ENCODE measurements at regions not wholly inside any gene's neighbourhood (a gene's known extent, or its start where the extent isn't known, plus 50 kb on each side); places are given as distances from the start of the nearest gene placed in this dataset.

DNA sequence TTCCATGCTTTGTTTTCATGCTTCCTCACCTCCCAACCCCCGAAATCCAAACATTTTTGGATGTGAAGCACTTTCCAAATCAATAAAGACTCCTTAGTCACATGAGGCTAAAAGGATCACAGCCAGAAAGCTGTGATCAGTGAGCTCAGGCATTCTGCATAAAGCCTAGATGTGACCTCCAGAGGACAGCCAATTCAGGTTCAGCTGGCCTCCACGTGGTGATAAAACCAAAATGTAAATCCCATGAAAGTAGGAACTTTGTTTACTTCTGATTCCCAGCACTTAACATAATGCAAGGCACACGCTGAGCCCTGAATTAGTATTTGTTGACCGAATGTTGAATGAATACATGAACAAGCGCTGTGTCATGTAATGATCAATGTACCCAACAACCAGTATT is 249.5 kb upstream of the EOMES start:
- intact Hi-C loops (cut with micrococcal nuclease) = no loop called here
- Histone ChIP-seq H3K36me3 (ENCODE audit: control insufficient read depth in 1 of 2, insufficient read depth in 2 of 2, low read length in 2 of 2) (no peaks in the 10 kb centered on the region), H3K9me2 (ENCODE audit: insufficient read depth) (no peaks in the 10 kb centered on the region), H3K79me2 (ENCODE audit: insufficient read depth, low read length) (no peaks in the 10 kb centered on the region), H4K20me1 (ENCODE audit: insufficient read depth) (no peaks in the 10 kb centered on the region), H3K27me3 (ENCODE audit: insufficient read depth, low read length) (no peaks in the 10 kb centered on the region), H3K4me3 (replicated peaks in 1 of 2; ENCODE audit: low read depth in 1 of 2, low read length in 2 of 2) (no peak overlapping the region), H3K27ac (ENCODE audit: low read depth, low read length) (no peak overlapping the region), H3K4me1 (ENCODE audit: control insufficient read depth in 1 of 2, insufficient read depth in 2 of 2, low read length in 2 of 2) (no peaks in the 10 kb centered on the region), H3K9ac (ENCODE audit: low read length) (no peak overlapping the region), H3K9me3 (ENCODE audit: control insufficient read depth in 1 of 2, insufficient read depth in 1 of 2, low read depth in 1 of 2, low read length in 2 of 2) (no peaks in the 10 kb centered on the region), H3K4me2 (ENCODE audit: low read length) (no peak overlapping the region), H2AFZ (ENCODE audit: low read depth, low read length, poor library complexity, severe bottlenecking) (no peak overlapping the region)
- ChIA-PET CTCF (no interaction called here), RAD21 (ENCODE audit: low non-redundant PET in 1 of 2, low total read pairs in 2 of 2, uncharacterized antibody in 2 of 2, unreplicated experiment in 2 of 2) (interaction anchor here in 1 of 2 experiments (0.5 kb wide), 1 partner anchor 13 kb away, joined by 3 read pairs; no protein-coding TSS in a partner anchor), POLR2A (no interaction called here)
- DNase-seq (ENCODE audit: low read depth, low spot score) (no peak), ATAC-seq (no peak)
- BruUV-seq (replicated peaks) = no TSS peak
- TF ChIP-seq, protein P1, sequence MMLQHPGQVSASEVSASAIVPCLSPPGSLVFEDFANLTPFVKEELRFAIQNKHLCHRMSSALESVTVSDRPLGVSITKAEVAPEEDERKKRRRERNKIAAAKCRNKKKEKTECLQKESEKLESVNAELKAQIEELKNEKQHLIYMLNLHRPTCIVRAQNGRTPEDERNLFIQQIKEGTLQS (IDR thresholded peaks at IDR 0.05) = no peak
- TF ChIP-seq SP1 (IDR thresholded peaks at IDR 0.05; ENCODE audit: low read depth) = no peak
- TF ChIP-seq, protein P2, sequence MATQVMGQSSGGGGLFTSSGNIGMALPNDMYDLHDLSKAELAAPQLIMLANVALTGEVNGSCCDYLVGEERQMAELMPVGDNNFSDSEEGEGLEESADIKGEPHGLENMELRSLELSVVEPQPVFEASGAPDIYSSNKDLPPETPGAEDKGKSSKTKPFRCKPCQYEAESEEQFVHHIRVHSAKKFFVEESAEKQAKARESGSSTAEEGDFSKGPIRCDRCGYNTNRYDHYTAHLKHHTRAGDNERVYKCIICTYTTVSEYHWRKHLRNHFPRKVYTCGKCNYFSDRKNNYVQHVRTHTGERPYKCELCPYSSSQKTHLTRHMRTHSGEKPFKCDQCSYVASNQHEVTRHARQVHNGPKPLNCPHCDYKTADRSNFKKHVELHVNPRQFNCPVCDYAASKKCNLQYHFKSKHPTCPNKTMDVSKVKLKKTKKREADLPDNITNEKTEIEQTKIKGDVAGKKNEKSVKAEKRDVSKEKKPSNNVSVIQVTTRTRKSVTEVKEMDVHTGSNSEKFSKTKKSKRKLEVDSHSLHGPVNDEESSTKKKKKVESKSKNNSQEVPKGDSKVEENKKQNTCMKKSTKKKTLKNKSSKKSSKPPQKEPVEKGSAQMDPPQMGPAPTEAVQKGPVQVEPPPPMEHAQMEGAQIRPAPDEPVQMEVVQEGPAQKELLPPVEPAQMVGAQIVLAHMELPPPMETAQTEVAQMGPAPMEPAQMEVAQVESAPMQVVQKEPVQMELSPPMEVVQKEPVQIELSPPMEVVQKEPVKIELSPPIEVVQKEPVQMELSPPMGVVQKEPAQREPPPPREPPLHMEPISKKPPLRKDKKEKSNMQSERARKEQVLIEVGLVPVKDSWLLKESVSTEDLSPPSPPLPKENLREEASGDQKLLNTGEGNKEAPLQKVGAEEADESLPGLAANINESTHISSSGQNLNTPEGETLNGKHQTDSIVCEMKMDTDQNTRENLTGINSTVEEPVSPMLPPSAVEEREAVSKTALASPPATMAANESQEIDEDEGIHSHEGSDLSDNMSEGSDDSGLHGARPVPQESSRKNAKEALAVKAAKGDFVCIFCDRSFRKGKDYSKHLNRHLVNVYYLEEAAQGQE (IDR thresholded peaks at IDR 0.05; ENCODE audit: low read depth) = no peak
- no peak for TF ChIP-seq ZFX (IDR thresholded peaks at IDR 0.05)
- TF ChIP-seq RAD21 (IDR thresholded peaks at IDR 0.05; ENCODE audit: low read depth) = no peak
- TF ChIP-seq EZH2phosphoT487 (IDR thresholded peaks at IDR 0.05; ENCODE audit: borderline replicate concordance) = no peak
- TF ChIP-seq EZH2 (IDR thresholded peaks at IDR 0.05) = no peak
- TF ChIP-seq YY1 (IDR thresholded peaks at IDR 0.05; ENCODE audit: extremely low read depth, insufficient replicate concordance, low read depth, low read length) = no peak
- TF ChIP-seq SRF (IDR thresholded peaks at IDR 0.05; ENCODE audit: low read depth) = no peak
- no peak for TF ChIP-seq CEBPB (IDR thresholded peaks at IDR 0.05; ENCODE audit: low read depth)
- TF ChIP-seq, protein P3, sequence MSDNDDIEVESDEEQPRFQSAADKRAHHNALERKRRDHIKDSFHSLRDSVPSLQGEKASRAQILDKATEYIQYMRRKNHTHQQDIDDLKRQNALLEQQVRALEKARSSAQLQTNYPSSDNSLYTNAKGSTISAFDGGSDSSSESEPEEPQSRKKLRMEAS (IDR thresholded peaks at IDR 0.05) = no peak
- TF ChIP-seq JUND (IDR thresholded peaks at IDR 0.05) = no peak
- no peak for TF ChIP-seq FOSL1 (IDR thresholded peaks at IDR 0.05; ENCODE audit: low read depth)
- TF ChIP-seq SIN3A (IDR thresholded peaks at IDR 0.05; ENCODE audit: low read depth) = no peak
- no peak for TF ChIP-seq POLR2A (IDR thresholded peaks at IDR 0.05; ENCODE audit: borderline replicate concordance, extremely low read depth, insufficient read depth, insufficient read length)
- TF ChIP-seq, protein P4, sequence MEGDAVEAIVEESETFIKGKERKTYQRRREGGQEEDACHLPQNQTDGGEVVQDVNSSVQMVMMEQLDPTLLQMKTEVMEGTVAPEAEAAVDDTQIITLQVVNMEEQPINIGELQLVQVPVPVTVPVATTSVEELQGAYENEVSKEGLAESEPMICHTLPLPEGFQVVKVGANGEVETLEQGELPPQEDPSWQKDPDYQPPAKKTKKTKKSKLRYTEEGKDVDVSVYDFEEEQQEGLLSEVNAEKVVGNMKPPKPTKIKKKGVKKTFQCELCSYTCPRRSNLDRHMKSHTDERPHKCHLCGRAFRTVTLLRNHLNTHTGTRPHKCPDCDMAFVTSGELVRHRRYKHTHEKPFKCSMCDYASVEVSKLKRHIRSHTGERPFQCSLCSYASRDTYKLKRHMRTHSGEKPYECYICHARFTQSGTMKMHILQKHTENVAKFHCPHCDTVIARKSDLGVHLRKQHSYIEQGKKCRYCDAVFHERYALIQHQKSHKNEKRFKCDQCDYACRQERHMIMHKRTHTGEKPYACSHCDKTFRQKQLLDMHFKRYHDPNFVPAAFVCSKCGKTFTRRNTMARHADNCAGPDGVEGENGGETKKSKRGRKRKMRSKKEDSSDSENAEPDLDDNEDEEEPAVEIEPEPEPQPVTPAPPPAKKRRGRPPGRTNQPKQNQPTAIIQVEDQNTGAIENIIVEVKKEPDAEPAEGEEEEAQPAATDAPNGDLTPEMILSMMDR (IDR thresholded peaks at IDR 0.05 in 2 of 3, conservative IDR thresholded peaks at IDR 0.05 in 1 of 3; ENCODE audit: borderline replicate concordance in 1 of 3, insufficient read depth in 1 of 3, low read depth in 2 of 3, low read length in 2 of 3) = no peak
- TF ChIP-seq, protein P5, sequence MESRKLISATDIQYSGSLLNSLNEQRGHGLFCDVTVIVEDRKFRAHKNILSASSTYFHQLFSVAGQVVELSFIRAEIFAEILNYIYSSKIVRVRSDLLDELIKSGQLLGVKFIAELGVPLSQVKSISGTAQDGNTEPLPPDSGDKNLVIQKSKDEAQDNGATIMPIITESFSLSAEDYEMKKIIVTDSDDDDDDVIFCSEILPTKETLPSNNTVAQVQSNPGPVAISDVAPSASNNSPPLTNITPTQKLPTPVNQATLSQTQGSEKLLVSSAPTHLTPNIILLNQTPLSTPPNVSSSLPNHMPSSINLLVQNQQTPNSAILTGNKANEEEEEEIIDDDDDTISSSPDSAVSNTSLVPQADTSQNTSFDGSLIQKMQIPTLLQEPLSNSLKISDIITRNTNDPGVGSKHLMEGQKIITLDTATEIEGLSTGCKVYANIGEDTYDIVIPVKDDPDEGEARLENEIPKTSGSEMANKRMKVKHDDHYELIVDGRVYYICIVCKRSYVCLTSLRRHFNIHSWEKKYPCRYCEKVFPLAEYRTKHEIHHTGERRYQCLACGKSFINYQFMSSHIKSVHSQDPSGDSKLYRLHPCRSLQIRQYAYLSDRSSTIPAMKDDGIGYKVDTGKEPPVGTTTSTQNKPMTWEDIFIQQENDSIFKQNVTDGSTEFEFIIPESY (IDR thresholded peaks at IDR 0.05; ENCODE audit: extremely low read depth, insufficient replicate concordance, low read length) = no peak
- no peak for TF ChIP-seq ELF1 (IDR thresholded peaks at IDR 0.05; ENCODE audit: borderline replicate concordance, low read depth)
- no peak for TF ChIP-seq ZNF274 (IDR thresholded peaks at IDR 0.05; ENCODE audit: low read depth, low read length)
- no peak for TF ChIP-seq TCF7L2 (IDR thresholded peaks at IDR 0.05; ENCODE audit: borderline replicate concordance, extremely low read depth, insufficient read depth, insufficient read length)
